ENCODE measurements at regions not wholly inside any gene's neighbourhood (a gene's known extent, or its start where the extent isn't known, plus 50 kb on each side); places are given as distances from the start of the nearest gene placed in this dataset.
"Not testable (repeated sequence)": the region's sequence is repeated elsewhere in the genome, so short reads cannot be mapped to it uniquely, and the experiment has no call there.

GRCh38 chr11:25488176-25488575 is 843.8 kb upstream of the ANO3 start:
- TF ChIP-seq CTCF (optimal IDR thresholded peaks at IDR 0.05 in 1 of 3, IDR thresholded peaks at IDR 0.05 in 1 of 3, conservative IDR thresholded peaks at IDR 0.05 in 1 of 3; ENCODE audit: extremely low read depth in 1 of 3, insufficient read depth in 2 of 3, low read length in 3 of 3); EZH2 (IDR thresholded peaks at IDR 0.05; ENCODE audit: low read length): not testable (repeated sequence)

All from keratinocyte (primary cell).